IMR-90 (cell line): ENCODE measurements at regions not wholly inside any gene's neighbourhood (a gene's known extent, or its start where the extent isn't known, plus 50 kb on each side); places are given as distances from the start of the nearest gene placed in this dataset.

Source experiments
- ATAC-seq: fragments of 200-7000 bp; cut with Tn5 transposase; 2 replicates; pipeline ENCODE4 v1.9.1; 2020; ENCODE audit warnings: low read depth, mild to moderate bottlenecking, moderate library complexity
- BruUV-seq: library from RNA; stranded (reverse); fragments of 400-500 nt; replicated peaks from 2 replicates; lab custom pipeline; 2021; lab: Mats Ljungman, UMichigan
- CTCF ChIA-PET: fragments of 300-600 bp; formaldehyde crosslinking; extraction: SDS; loops from one replicate; lab custom pipeline; 2021; ENCODE audit warnings: antibody characterized with exemption; lab: Yijun Ruan, JAX
- POLR2A ChIA-PET: fragments of 300-600 bp; sonication (Branson Sonifier 250); formaldehyde crosslinking; loops from one replicate; lab custom pipeline; 2022; ENCODE audit warnings: antibody characterized with exemption; ENCODE audit not compliant: unreplicated experiment; lab: Charles Lee
- DNase-seq: peaks from one replicate; pipeline ENCODE4 v3.0.0; 2013
- H2AFZ ChIP-seq: replicated peaks from 2 replicates; pipeline ENCODE3; 2013; ENCODE audit warnings: low read length, mild to moderate bottlenecking; ENCODE audit not compliant: poor library complexity
- H2AK5ac ChIP-seq: 2 replicates; pipeline ENCODE4 v1.6.1; 2013; ENCODE audit warnings: low read depth, low read length, inconsistent platforms
- H2AK9ac ChIP-seq: replicated peaks from 2 replicates; pipeline ENCODE3; 2013; ENCODE audit warnings: mild to moderate bottlenecking, low read depth, low read length, moderate library complexity; ENCODE audit not compliant: poor library complexity
- H2BK120ac ChIP-seq: 2 replicates; pipeline ENCODE4 v1.6.1; 2013; ENCODE audit warnings: low read depth, low read length, inconsistent platforms
- H2BK15ac ChIP-seq: 3 replicates; pipeline ENCODE4 v1.6.1; 2013; ENCODE audit warnings: low read depth, low read length, inconsistent platforms
- H2BK20ac ChIP-seq: 2 replicates; pipeline ENCODE4 v1.6.1; 2013; ENCODE audit warnings: low read depth, mild to moderate bottlenecking, inconsistent platforms, low read length, moderate library complexity
- H2BK5ac ChIP-seq: 2 replicates; pipeline ENCODE4 v1.6.1; 2013; ENCODE audit warnings: mild to moderate bottlenecking, low read depth, low read length, inconsistent platforms; ENCODE audit not compliant: poor library complexity, severe bottlenecking
- H3K14ac ChIP-seq: replicated peaks from 2 replicates; pipeline ENCODE4 v1.6.1; 2013; ENCODE audit warnings: low read depth, low read length, inconsistent platforms
- H3K18ac ChIP-seq: 2 replicates; pipeline ENCODE4 v1.6.1; 2013; ENCODE audit warnings: low read depth, low read length, control low read depth
- H3K23ac ChIP-seq: 2 replicates; pipeline ENCODE4 v1.6.1; 2013; ENCODE audit warnings: low read depth, low read length, inconsistent platforms
- H3K27ac ChIP-seq: 2 replicates; pipeline ENCODE4 v1.5.1; 2013; ENCODE audit warnings: mild to moderate bottlenecking, control low read depth, low read length; ENCODE audit not compliant: insufficient read depth
- H3K27me3 ChIP-seq: 2 replicates; pipeline ENCODE4 v1.6.1; 2013; ENCODE audit warnings: low read length; ENCODE audit not compliant: control insufficient read depth, insufficient read depth
- H3K36me3 ChIP-seq: 2 replicates; pipeline ENCODE4 v1.6.1; 2013; ENCODE audit warnings: low read length, mixed read lengths; ENCODE audit not compliant: control insufficient read depth, insufficient read depth
- H3K4ac ChIP-seq: 2 replicates; pipeline ENCODE4 v1.6.1; 2013; ENCODE audit warnings: low read depth, low read length, inconsistent platforms
- H3K4me1 ChIP-seq: 2 replicates; pipeline ENCODE4 v1.6.1; 2013; ENCODE audit warnings: low read length, mixed read lengths; ENCODE audit not compliant: control insufficient read depth, insufficient read depth
- H3K4me2 ChIP-seq: 2 replicates; pipeline ENCODE4 v1.6.1; 2013; ENCODE audit warnings: low read depth, mild to moderate bottlenecking, control low read depth, low read length, moderate library complexity
- H3K4me3 ChIP-seq: 2 replicates; pipeline ENCODE4 v1.5.1; 2013; ENCODE audit warnings: low read depth, mild to moderate bottlenecking, control low read depth, low read length, moderate library complexity; ENCODE audit not compliant: insufficient read depth
- H3K56ac ChIP-seq: 2 replicates; pipeline ENCODE4 v1.6.1; 2013; ENCODE audit warnings: low read length, inconsistent platforms; ENCODE audit not compliant: insufficient read depth; ENCODE audit errors: extremely low read depth
- H3K79me1 ChIP-seq, 2 experiments: 2 replicates each; pipeline ENCODE4 v1.6.1; 2013; ENCODE audit warnings: low read length in 2 of 2, inconsistent platforms in 1 of 2, low read depth in 1 of 2
- H3K9ac ChIP-seq: 2 replicates; pipeline ENCODE4 v1.6.1; 2013; ENCODE audit warnings: low read depth, low read length, control low read depth
- H3K9me1 ChIP-seq: 2 replicates; pipeline ENCODE4 v1.6.1; 2013; ENCODE audit warnings: low read length, inconsistent platforms; ENCODE audit not compliant: insufficient read depth
- H3K9me3 ChIP-seq: 2 replicates; pipeline ENCODE4 v1.6.1; 2013; ENCODE audit warnings: low read length; ENCODE audit not compliant: control insufficient read depth, insufficient read depth
- H4K20me1 ChIP-seq: 2 replicates; pipeline ENCODE4 v1.6.1; 2013; ENCODE audit warnings: low read length, inconsistent platforms; ENCODE audit not compliant: insufficient read depth
- H4K5ac ChIP-seq: 2 replicates; pipeline ENCODE4 v1.6.1; 2013; ENCODE audit warnings: mild to moderate bottlenecking, low read depth, low read length, control low read depth
- H4K8ac ChIP-seq, 2 experiments: 2 replicates each; pipeline ENCODE4 v1.6.1; 2013; ENCODE audit warnings: low read depth in 2 of 2, low read length in 2 of 2, control low read depth in 1 of 2, inconsistent platforms in 1 of 2
- H4K91ac ChIP-seq: 2 replicates; pipeline ENCODE4 v1.6.1; 2013; ENCODE audit warnings: low read depth, low read length, inconsistent platforms; ENCODE audit not compliant: insufficient read depth
- BHLHE40 ChIP-seq: fragments of 150-350 bp; IDR thresholded peaks from 2 replicates; pipeline ENCODE4 v1.6.1; 2016; ENCODE audit warnings: mild to moderate bottlenecking, low read depth, low read length
- CEBPB ChIP-seq: IDR thresholded peaks from 2 replicates; pipeline ENCODE4 v1.6.1; 2012; ENCODE audit warnings: low read depth, low read length, improper control_type of control experiment
- CHD1 ChIP-seq: IDR thresholded peaks from 2 replicates; pipeline ENCODE4 v1.6.1; 2012; ENCODE audit warnings: low read depth, low read length, improper control_type of control experiment
- CTCF ChIP-seq: conservative IDR thresholded peaks from 2 replicates; pipeline ENCODE4 v1.5.1; 2012; ENCODE audit warnings: mild to moderate bottlenecking, low read depth, low read length, improper control_type of control experiment
- ELK1 ChIP-seq: fragments of 150-350 bp; IDR thresholded peaks from 2 replicates; pipeline ENCODE4 v1.6.1; 2016; ENCODE audit warnings: low read depth, mild to moderate bottlenecking, low read length, moderate library complexity, borderline replicate concordance
- FOS ChIP-seq: fragments of 150-350 bp; IDR thresholded peaks from 2 replicates; pipeline ENCODE4 v1.6.1; 2016; ENCODE audit warnings: low read depth, low read length
- MAFK ChIP-seq: IDR thresholded peaks from 2 replicates; pipeline ENCODE4 v1.6.1; 2012; ENCODE audit warnings: low read depth, low read length, improper control_type of control experiment
- MAZ ChIP-seq: IDR thresholded peaks from 2 replicates; pipeline ENCODE4 v1.6.1; 2012; ENCODE audit warnings: low read depth, mild to moderate bottlenecking, low read length, improper control_type of control experiment, moderate library complexity, borderline replicate concordance
- MXI1 ChIP-seq: IDR thresholded peaks from 2 replicates; pipeline ENCODE4 v1.6.1; 2012; ENCODE audit warnings: low read depth, mild to moderate bottlenecking, low read length, moderate library complexity, borderline replicate concordance
- NFE2L2 ChIP-seq: fragments of 150-350 bp; IDR thresholded peaks from 2 replicates; pipeline ENCODE4 v1.6.1; 2016; ENCODE audit warnings: low read depth, mild to moderate bottlenecking, low read length
- POLR2A ChIP-seq: IDR thresholded peaks from 2 replicates; pipeline ENCODE4 v1.6.1; 2012; ENCODE audit warnings: mild to moderate bottlenecking, low read depth, low read length
- RAD21 ChIP-seq: IDR thresholded peaks from 2 replicates; pipeline ENCODE4 v1.6.1; 2012; ENCODE audit warnings: low read length, improper control_type of control experiment
- RCOR1 ChIP-seq: IDR thresholded peaks from 2 replicates; pipeline ENCODE4 v1.6.1; 2012; ENCODE audit warnings: mild to moderate bottlenecking, low read length, improper control_type of control experiment; ENCODE audit not compliant: insufficient replicate concordance
- RFX5 ChIP-seq: IDR thresholded peaks from 2 replicates; pipeline ENCODE4 v1.8.0; 2012; ENCODE audit warnings: low read depth, mild to moderate bottlenecking, low read length, moderate library complexity
- SMC3 ChIP-seq: fragments of 150-350 bp; IDR thresholded peaks from 2 replicates; pipeline ENCODE4 v1.6.1; 2016; ENCODE audit warnings: low read depth, mild to moderate bottlenecking, antibody characterized with exemption, low read length, moderate library complexity
- USF2 ChIP-seq: fragments of 150-350 bp; IDR thresholded peaks from 2 replicates; pipeline ENCODE4 v1.6.1; 2017; ENCODE audit warnings: mild to moderate bottlenecking, antibody characterized with exemption, low read length, low read depth
- dilution Hi-C: fragments of 300-500 bp; cut with HindIII; formaldehyde crosslinking; loops from one replicate; pipeline ENCODE4 v1.14.3; 2018; ENCODE audit warnings: low sequenced_read_pairs; ENCODE audit not compliant: unreplicated experiment
- in situ Hi-C: fragments of 300-500 bp; cut with MboI; formaldehyde crosslinking; loops from 3 replicates; pipeline ENCODE4 v1.14.3; 2019; ENCODE audit warnings: low sequenced_read_pairs, inconsistent platforms, mixed read lengths
- intact Hi-C: fragments of 100-400 bp; cut with micrococcal nuclease; formaldehyde crosslinking; loops from 2 replicates; pipeline ENCODE4 v1.10.0; 2022

- in situ Hi-C loops (no loop called here), intact Hi-C loops (no loop called here), dilution Hi-C loops (no loop called here)
- H3K9ac ChIP-seq, result no peak overlapping the region
- no peak for TF ChIP-seq CEBPB
- no peak for TF ChIP-seq POLR2A
- no peak for TF ChIP-seq RAD21
- no peak for TF ChIP-seq CTCF
- no peak for TF ChIP-seq BHLHE40
- TF ChIP-seq RCOR1, result no peak
- no peak for TF ChIP-seq NFE2L2
- TF ChIP-seq MAFK, result no peak
- TF ChIP-seq MAZ, result no peak
- no peak for TF ChIP-seq SMC3
- no peak for TF ChIP-seq RFX5
- TF ChIP-seq ELK1, result no peak
- no peak for TF ChIP-seq FOS
- TF ChIP-seq CHD1, result no peak
- TF ChIP-seq MXI1, result no peak
- no peak for TF ChIP-seq USF2
- H4K5ac ChIP-seq, result no peak overlapping the region
- H2BK120ac ChIP-seq, result no peak overlapping the region
- H2AFZ ChIP-seq, result no peak overlapping the region
- H3K18ac ChIP-seq, result no peak overlapping the region
- H3K36me3 ChIP-seq, result no peaks in the 10 kb centered on the region
- CTCF ChIA-PET, result no interaction called here
- H4K8ac ChIP-seq, result no peak overlapping the region
- no peak overlapping the region for H3K56ac ChIP-seq
- no peak overlapping the region for H3K4me2 ChIP-seq
- H3K9me3 ChIP-seq, result no peaks in the 10 kb centered on the region
- no peak overlapping the region for H2AK9ac ChIP-seq
- POLR2A ChIA-PET, result no interaction called here
- no peak overlapping the region for H3K4ac ChIP-seq
- no peak overlapping the region for H2BK15ac ChIP-seq
- H3K4me3 ChIP-seq, result no peak overlapping the region
- no peaks in the 10 kb centered on the region for H4K20me1 ChIP-seq
- H2BK5ac ChIP-seq, result no peak overlapping the region
- no peak overlapping the region for H3K27ac ChIP-seq
- H3K23ac ChIP-seq, result no peak overlapping the region
- no peak overlapping the region for H2AK5ac ChIP-seq
- ATAC-seq (no peak), DNase-seq (no peak)
- H3K27me3 ChIP-seq, result peaks cover 5% of the 10 kb centered on the region
- no peaks in the 10 kb centered on the region for H3K9me1 ChIP-seq
- no TSS peak for BruUV-seq
- no peak overlapping the region for H2BK20ac ChIP-seq
- no peak overlapping the region for H4K91ac ChIP-seq
- no peaks in the 10 kb centered on the region for H3K4me1 ChIP-seq
- no peaks in the 10 kb centered on the region for H3K79me1 ChIP-seq
- H3K14ac ChIP-seq, result no peak overlapping the region
Observed at GRCh38 chrX:42496239-42496638, 281.7 kb downstream of the PPP1R2C start.
